ENCODE measurements at regions not wholly inside any gene's neighbourhood (a gene's known extent, or its start where the extent isn't known, plus 50 kb on each side); places are given as distances from the start of the nearest gene placed in this dataset.
"Not testable (repeated sequence)": the region's sequence is repeated elsewhere in the genome, so short reads cannot be mapped to it uniquely, and the experiment has no call there.

GRCh38 chr21:35812679-35813078 is 247.6 kb downstream of the SETD4 start:
- 95 to 98% methylated on average over 9 of the region's 9 CpGs for WGBS, 2 donors
- Histone ChIP-seq H3K9me3 (no peaks in the 10 kb centered on the region), H3K4me1 (no peaks in the 10 kb centered on the region), H3K36me3 (no peaks in the 10 kb centered on the region), H3K27me3 (no peaks in the 10 kb centered on the region), H3K27ac (no peak overlapping the region), H3K4me3 (replicated peaks in 1 of 3) (no peak overlapping the region)
- no peak for DNase-seq
- no peak for TF ChIP-seq POLR2A (IDR thresholded peaks at IDR 0.05)
- no peak for TF ChIP-seq CTCF (IDR thresholded peaks at IDR 0.05)
- intact Hi-C loops (cut with DNase I): no loop called here

DNA sequence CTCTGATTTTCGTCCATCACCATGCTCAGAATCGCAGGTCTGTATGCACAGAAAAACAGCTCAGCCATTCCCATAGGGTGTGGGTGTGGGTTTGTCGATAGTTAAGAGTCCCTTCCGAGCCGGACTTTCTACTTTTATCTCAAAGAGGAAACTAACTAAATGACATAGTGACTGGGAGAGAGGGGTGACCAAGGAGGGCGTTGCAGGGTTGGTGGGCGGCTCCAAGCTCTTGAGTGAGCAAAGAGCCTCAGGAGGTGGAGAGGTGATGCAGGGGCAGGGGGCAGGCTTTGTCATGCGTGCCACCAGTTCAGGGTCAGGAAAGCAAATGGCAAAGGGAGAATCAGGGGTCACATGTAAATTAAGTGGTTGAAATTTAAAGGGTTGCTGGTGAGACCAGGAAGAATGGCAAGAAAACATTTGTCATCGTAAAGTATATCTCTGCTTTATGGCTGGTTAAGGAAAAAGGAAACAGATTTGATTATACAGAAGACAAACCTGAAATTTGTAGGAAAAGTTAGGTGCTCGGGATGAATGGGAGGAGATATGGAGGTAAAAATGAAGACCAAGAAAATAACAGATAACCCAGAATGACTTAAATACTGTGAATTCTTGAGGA is 249.0 kb downstream of the SETD4 start:
- Histone ChIP-seq H3K4me1 (no peaks in the 10 kb centered on the region), H3K27me3 (no peaks in the 10 kb centered on the region), H3K27ac (no peak overlapping the region), H3K36me3 (no peaks in the 10 kb centered on the region), H3K9me3 (no peaks in the 10 kb centered on the region), H3K4me3 (replicated peaks in 1 of 3) (no peak overlapping the region)
- intact Hi-C loops (cut with DNase I): no loop called here
- TF ChIP-seq CTCF (IDR thresholded peaks at IDR 0.05): no peak
- no peak for TF ChIP-seq POLR2A (IDR thresholded peaks at IDR 0.05)
- 91 to 93% methylated on average over 10 of the region's 10 CpGs for WGBS, 2 donors
- no peak for DNase-seq

- Histone ChIP-seq H3K27me3 (no peaks in the 10 kb centered on the region), H3K4me3 (replicated peaks in 1 of 3) (no peak overlapping the region), H3K36me3 (no peaks in the 10 kb centered on the region), H3K4me1 (no peaks in the 10 kb centered on the region), H3K27ac (no peak overlapping the region), H3K9me3 (no peaks in the 10 kb centered on the region)
- TF ChIP-seq POLR2A (IDR thresholded peaks at IDR 0.05) (no peak), CTCF (IDR thresholded peaks at IDR 0.05) (no peak)
- 90 to 97% methylated on average over 7 of the region's 7 CpGs for WGBS, 2 donors
- DNase-seq: no peak
- intact Hi-C loops (cut with DNase I): no loop called here
Measured at GRCh38 chr21:35810431-35810970, 249.8 kb downstream of the SETD4 start.

GRCh38 chr21:35801391-35801790 is 258.9 kb downstream of the SETD4 start:
- no peak for DNase-seq
- Histone ChIP-seq H3K36me3 (no peaks in the 10 kb centered on the region), H3K27me3 (no peaks in the 10 kb centered on the region), H3K27ac (no peak overlapping the region), H3K4me1 (peaks cover 0 to 4% of the 10 kb centered on the region in 2 donors), H3K4me3 (replicated peaks in 1 of 3) (no peak overlapping the region), H3K9me3 (no peaks in the 10 kb centered on the region)
- intact Hi-C loops (cut with DNase I): no loop called here
- 78 to 93% methylated on average over 4 of the region's 4 CpGs for WGBS, 2 donors
- TF ChIP-seq CTCF (IDR thresholded peaks at IDR 0.05) (no peak), POLR2A (IDR thresholded peaks at IDR 0.05) (no peak)

DNA sequence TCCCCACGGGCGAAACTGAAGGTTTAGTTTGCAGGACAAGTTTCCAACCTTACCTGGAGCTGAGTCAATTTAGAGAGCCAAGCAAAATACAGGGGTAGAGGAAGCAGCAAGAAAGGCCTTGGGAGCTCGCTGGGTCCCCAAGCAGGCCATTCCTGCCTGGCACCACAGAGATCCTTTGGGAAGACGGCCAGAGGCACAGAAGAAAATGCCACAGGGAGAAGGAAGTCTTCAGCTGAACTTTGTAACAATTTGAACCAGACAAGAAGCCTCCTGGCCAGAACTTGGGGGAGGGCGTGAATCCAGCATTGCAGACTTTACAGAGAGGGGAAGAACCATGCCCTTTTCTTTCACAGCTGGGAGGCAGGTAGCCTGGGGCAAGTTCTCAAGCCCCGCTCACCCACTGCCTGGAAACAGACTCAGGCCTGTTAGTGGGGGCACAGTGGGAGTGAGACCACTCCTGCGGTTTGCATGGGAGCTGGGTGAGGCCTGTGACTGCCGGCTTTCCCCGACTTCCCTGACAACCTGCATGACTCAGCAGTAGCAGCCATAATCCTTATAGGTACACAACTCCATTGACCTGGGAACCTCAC is 259.4 kb downstream of the SETD4 start:
- 83 to 87% methylated on average over 8 of the region's 9 CpGs for WGBS, 2 donors
- H3K4me3 ChIP-seq (replicated peaks in 1 of 3); H3K4me1 ChIP-seq; H3K9me3 ChIP-seq; H3K27me3 ChIP-seq; H3K36me3 ChIP-seq; H3K27ac ChIP-seq; intact Hi-C loops (cut with DNase I); DNase-seq: not testable (repeated sequence)

Data from thyroid gland (tissue), 4 donors.